NT2/D1 (cell line): ENCODE measurements at regions not wholly inside any gene's neighbourhood (a gene's known extent, or its start where the extent isn't known, plus 50 kb on each side); places are given as distances from the start of the nearest gene placed in this dataset.

Experiments used
- SUZ12 ChIP-seq: IDR thresholded peaks from 2 replicates; pipeline ENCODE4 v1.6.1; 2011; ENCODE audit not compliant: insufficient read length, insufficient read depth; ENCODE audit errors: extremely low read depth
- YY1 ChIP-seq: IDR thresholded peaks from 2 replicates; pipeline ENCODE4 v1.6.1; 2011; ENCODE audit not compliant: insufficient read length, insufficient read depth
- ZNF274 ChIP-seq: IDR thresholded peaks from 2 replicates; pipeline ENCODE4 v1.6.1; 2011; ENCODE audit warnings: mild to moderate bottlenecking, low read depth, low read length

DNA sequence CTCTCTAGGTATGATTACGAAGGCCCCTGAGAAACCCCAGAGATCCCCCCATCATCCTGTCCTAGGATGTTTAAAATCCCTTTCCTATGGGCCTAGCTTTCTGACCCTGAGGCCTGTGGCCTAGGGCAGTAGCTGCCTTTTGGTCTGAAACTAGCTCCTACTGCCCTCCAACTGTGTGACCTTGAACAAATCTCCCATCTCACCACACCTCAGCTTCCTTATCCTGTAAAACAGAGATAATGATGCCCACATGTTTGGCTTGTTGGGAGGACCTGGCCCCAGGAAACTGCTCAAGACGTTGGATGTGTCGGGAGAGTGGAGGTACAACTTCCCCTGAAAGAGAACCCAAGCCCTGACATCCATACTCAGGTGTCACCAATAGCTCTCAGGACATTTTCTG, 213.2 kb downstream of the SMAD2 start:
- TF ChIP-seq ZNF274 (no peak), YY1 (no peak), SUZ12 (no peak)
